ENCODE measurements at regions not wholly inside any gene's neighbourhood (a gene's known extent, or its start where the extent isn't known, plus 50 kb on each side); places are given as distances from the start of the nearest gene placed in this dataset.

DNA sequence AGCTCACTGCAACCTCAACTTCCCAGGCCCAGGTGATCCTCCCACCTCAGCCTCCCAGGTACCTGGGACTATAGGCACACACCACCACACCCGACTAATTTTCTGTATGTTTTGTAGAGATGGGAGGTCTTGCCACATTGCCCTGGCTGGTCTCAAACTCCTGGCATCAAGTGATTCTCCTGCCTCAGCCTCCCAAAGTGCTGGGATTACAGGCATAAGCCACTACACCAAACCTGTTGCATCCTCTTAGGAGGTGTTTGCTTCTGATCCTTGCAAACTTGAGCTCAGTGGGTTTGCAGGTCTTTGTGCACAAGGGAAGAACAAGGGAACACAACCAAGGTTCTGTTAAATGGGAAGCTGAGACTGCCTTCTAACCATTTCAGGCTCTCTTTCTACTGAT lies 184.6 kb downstream of the ARHGAP12 start:
- no peaks in the 10 kb centered on the region for H3K9me3 ChIP-seq (ENCODE audit: control insufficient read depth in 2 of 2, insufficient read depth in 1 of 2, low read length in 1 of 2)
- H3K4me1 ChIP-seq (ENCODE audit: control insufficient read depth in 2 of 2, insufficient read depth in 2 of 2, low read length in 2 of 2) = no peaks in the 10 kb centered on the region
- DNase-seq (ENCODE audit: low read depth in 6 of 9, low spot score in 9 of 9) = no peak
- H3K27me3 ChIP-seq (ENCODE audit: control insufficient read depth in 2 of 2, insufficient read depth in 1 of 2, low read length in 1 of 2) = no peaks in the 10 kb centered on the region
- no peak overlapping the region for H3K4me3 ChIP-seq (ENCODE audit: low read length in 2 of 2)
- H3K27ac ChIP-seq (ENCODE audit: low read depth in 1 of 2, low read length in 1 of 2) = no peak overlapping the region
- 96% methylated on average over 1 of the region's 1 CpG for WGBS
- H3K36me3 ChIP-seq (ENCODE audit: control insufficient read depth in 2 of 2, insufficient read depth in 2 of 2, low read length in 1 of 2) = no peaks in the 10 kb centered on the region

DNA sequence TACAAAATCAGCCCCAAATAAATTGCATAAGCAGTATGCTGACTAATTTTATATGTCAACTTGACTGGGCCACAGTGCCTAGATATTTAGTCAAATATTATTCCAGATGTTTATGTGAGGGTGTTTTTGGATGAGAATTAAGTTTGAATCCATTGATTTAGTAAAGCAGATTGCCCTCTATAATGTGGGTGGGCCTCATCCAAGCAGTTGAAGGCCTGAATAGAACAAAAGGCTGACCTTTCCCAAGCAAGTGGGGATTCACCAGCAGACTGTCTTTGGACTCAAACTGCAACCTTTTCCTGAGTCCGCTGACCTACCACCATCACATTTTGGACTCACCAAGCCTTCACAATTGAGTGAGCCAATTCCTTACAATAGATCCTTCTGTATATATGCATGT lies 186.4 kb downstream of the ARHGAP12 start:
- H3K4me3 ChIP-seq (ENCODE audit: low read length in 2 of 2) = no peak overlapping the region
- 100% methylated on average over 1 of the region's 1 CpG for WGBS
- H3K27me3 ChIP-seq (ENCODE audit: control insufficient read depth in 2 of 2, insufficient read depth in 1 of 2, low read length in 1 of 2) = no peaks in the 10 kb centered on the region
- no peaks in the 10 kb centered on the region for H3K9me3 ChIP-seq (ENCODE audit: control insufficient read depth in 2 of 2, insufficient read depth in 1 of 2, low read length in 1 of 2)
- H3K36me3 ChIP-seq (ENCODE audit: control insufficient read depth in 2 of 2, insufficient read depth in 2 of 2, low read length in 1 of 2) = no peaks in the 10 kb centered on the region
- no peaks in the 10 kb centered on the region for H3K4me1 ChIP-seq (ENCODE audit: control insufficient read depth in 2 of 2, insufficient read depth in 2 of 2, low read length in 2 of 2)
- DNase-seq (ENCODE audit: low read depth in 6 of 9, low spot score in 9 of 9) = no peak
- H3K27ac ChIP-seq (ENCODE audit: low read depth in 1 of 2, low read length in 1 of 2) = no peak overlapping the region

DNA sequence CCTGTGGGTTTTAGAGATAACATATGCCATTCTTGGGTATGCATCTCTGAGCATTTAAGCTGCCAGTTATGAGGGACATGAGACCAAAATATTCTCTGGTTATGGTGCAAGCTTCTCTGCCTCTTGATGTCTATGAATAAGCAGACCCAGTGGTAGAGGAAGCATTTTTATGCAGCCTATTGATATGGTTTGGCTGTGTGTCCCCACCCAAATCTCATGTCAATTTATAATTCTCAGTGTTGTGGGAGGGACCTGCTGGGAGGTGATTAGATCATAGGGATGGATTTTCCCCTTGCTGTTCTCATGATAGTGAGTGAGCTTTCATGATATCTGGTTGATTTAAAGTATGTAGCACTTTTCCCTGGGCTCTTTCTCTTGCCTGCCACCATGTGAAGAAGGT lies 187.2 kb downstream of the ARHGAP12 start:
- H3K4me3 ChIP-seq (ENCODE audit: low read length in 2 of 2) = no peak overlapping the region
- DNase-seq (ENCODE audit: low read depth in 6 of 9, low spot score in 9 of 9) = no peak
- no peaks in the 10 kb centered on the region for H3K4me1 ChIP-seq (ENCODE audit: control insufficient read depth in 2 of 2, insufficient read depth in 2 of 2, low read length in 2 of 2)
- no peaks in the 10 kb centered on the region for H3K27me3 ChIP-seq (ENCODE audit: control insufficient read depth in 2 of 2, insufficient read depth in 1 of 2, low read length in 1 of 2)
- no peaks in the 10 kb centered on the region for H3K9me3 ChIP-seq (ENCODE audit: control insufficient read depth in 2 of 2, insufficient read depth in 1 of 2, low read length in 1 of 2)
- no peak overlapping the region for H3K27ac ChIP-seq (ENCODE audit: low read depth in 1 of 2, low read length in 1 of 2)
- no peaks in the 10 kb centered on the region for H3K36me3 ChIP-seq (ENCODE audit: control insufficient read depth in 2 of 2, insufficient read depth in 2 of 2, low read length in 1 of 2)

DNA sequence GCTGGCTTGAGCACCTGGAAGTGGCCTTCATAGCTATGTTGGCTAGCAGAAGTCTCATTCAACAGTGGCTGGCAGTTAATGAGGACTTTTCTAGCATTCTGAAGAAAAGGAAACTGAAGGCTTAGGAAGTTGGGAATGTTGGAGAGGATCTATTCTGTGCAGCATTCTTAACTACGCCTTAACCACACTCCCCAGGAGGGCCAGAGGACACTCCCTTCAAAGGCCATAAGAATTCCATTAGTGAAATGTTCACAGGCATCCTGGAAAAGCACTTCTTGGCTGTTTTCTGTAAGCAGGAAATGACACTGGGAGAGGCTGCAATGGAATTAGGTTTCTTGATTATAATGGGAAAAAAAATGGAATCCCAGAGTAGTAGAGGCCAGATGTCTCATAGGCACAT lies 188.9 kb downstream of the ARHGAP12 start:
- Histone ChIP-seq H3K9me3 (ENCODE audit: control insufficient read depth in 2 of 2, insufficient read depth in 1 of 2, low read length in 1 of 2) (peaks cover 0 to 5% of the 10 kb centered on the region in 2 donors), H3K27me3 (ENCODE audit: control insufficient read depth in 2 of 2, insufficient read depth in 1 of 2, low read length in 1 of 2) (no peaks in the 10 kb centered on the region), H3K27ac (ENCODE audit: low read depth in 1 of 2, low read length in 1 of 2) (no peak overlapping the region), H3K36me3 (ENCODE audit: control insufficient read depth in 2 of 2, insufficient read depth in 2 of 2, low read length in 1 of 2) (no peaks in the 10 kb centered on the region), H3K4me1 (ENCODE audit: control insufficient read depth in 2 of 2, insufficient read depth in 2 of 2, low read length in 2 of 2) (no peaks in the 10 kb centered on the region), H3K4me3 (ENCODE audit: low read length in 2 of 2) (no peak overlapping the region)
- WGBS = 93% methylated on average over 1 of the region's 1 CpG
- no peak for DNase-seq (ENCODE audit: low read depth in 6 of 9, low spot score in 9 of 9)

DNA sequence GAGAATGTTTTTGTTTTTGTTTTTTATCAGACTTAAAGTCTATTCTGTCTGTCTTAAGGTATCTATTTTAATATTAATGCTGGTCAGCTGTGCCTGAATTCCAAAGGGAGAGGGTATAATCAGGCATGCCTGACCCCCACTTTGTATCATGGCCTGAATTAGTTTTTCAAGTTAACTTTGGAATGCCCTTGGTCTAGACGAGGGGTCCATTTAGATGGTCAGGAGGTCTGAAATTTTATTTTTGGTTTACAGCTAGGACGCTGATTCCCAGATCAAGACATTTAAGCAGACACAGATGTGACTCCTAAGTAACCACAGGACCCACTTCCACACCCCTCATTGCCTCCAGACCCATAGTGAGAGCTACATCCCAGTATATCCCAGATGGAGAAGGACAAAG lies 189.5 kb downstream of the ARHGAP12 start:
- H3K27me3 ChIP-seq (ENCODE audit: control insufficient read depth in 2 of 2, insufficient read depth in 1 of 2, low read length in 1 of 2) = no peaks in the 10 kb centered on the region
- no peaks in the 10 kb centered on the region for H3K4me1 ChIP-seq (ENCODE audit: control insufficient read depth in 2 of 2, insufficient read depth in 2 of 2, low read length in 2 of 2)
- no peak for DNase-seq (ENCODE audit: low read depth in 6 of 9, low spot score in 9 of 9)
- H3K36me3 ChIP-seq (ENCODE audit: control insufficient read depth in 2 of 2, insufficient read depth in 2 of 2, low read length in 1 of 2) = no peaks in the 10 kb centered on the region
- WGBS = 97% methylated on average over 2 of the region's 2 CpGs
- H3K4me3 ChIP-seq (ENCODE audit: low read length in 2 of 2) = no peak overlapping the region
- no peak overlapping the region for H3K27ac ChIP-seq (ENCODE audit: low read depth in 1 of 2, low read length in 1 of 2)
- peaks cover 0 to 5% of the 10 kb centered on the region in 2 donors for H3K9me3 ChIP-seq (ENCODE audit: control insufficient read depth in 2 of 2, insufficient read depth in 1 of 2, low read length in 1 of 2)

DNA sequence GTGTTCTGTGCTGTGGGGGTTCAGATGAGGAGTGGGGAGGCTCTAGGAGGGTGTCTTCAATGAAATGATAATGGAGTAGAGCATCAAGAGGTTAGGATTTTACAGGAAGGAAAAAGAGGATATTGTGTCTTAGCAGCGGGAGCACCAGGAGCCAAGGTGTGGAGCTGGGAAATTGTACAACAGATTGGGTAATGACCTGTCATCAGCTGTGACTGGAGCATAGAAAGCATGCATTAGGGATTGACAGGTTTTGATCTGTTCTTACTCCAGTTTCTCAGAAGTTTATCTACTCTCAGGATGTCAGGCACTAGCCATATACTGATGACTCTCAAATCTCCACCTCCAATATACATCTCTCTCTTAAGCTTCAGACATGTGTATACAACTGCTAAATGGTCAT lies 196.9 kb downstream of the ARHGAP12 start:
- no peaks in the 10 kb centered on the region for H3K27me3 ChIP-seq (ENCODE audit: control insufficient read depth in 2 of 2, insufficient read depth in 1 of 2, low read length in 1 of 2)
- H3K27ac ChIP-seq (ENCODE audit: low read depth in 1 of 2, low read length in 1 of 2) = no peak overlapping the region
- H3K4me1 ChIP-seq (ENCODE audit: control insufficient read depth in 2 of 2, insufficient read depth in 2 of 2, low read length in 2 of 2) = no peaks in the 10 kb centered on the region
- WGBS = 91% methylated on average over 1 of the region's 1 CpG
- no peak overlapping the region for H3K4me3 ChIP-seq (ENCODE audit: low read length in 2 of 2)
- no peaks in the 10 kb centered on the region for H3K36me3 ChIP-seq (ENCODE audit: control insufficient read depth in 2 of 2, insufficient read depth in 2 of 2, low read length in 1 of 2)
- DNase-seq (ENCODE audit: low read depth in 6 of 9, low spot score in 9 of 9) = no peak
- peaks cover 0 to 5% of the 10 kb centered on the region in 2 donors for H3K9me3 ChIP-seq (ENCODE audit: control insufficient read depth in 2 of 2, insufficient read depth in 1 of 2, low read length in 1 of 2)

DNA sequence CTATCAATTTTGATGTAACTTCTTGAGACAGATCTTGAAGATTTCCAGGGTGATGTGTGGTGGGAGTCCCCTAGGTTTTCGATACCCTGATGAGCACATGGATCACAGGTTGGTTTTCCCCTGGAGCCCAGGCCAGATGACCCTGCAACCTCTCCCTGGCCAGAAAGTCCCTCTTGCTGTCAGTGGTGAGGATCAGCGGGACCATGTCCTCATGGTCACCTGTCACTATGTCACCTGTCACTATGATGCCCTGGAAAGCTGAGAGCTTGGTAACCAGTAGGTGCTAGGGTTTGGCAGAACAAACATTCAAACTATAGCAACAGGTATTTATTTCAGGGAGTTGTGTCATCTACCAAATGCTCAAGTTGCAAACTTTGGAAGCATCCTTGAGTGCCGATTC lies 197.9 kb downstream of the ARHGAP12 start:
- H3K27ac ChIP-seq (ENCODE audit: low read depth in 1 of 2, low read length in 1 of 2) = no peak overlapping the region
- WGBS = 94% methylated on average over 3 of the region's 3 CpGs

DNA sequence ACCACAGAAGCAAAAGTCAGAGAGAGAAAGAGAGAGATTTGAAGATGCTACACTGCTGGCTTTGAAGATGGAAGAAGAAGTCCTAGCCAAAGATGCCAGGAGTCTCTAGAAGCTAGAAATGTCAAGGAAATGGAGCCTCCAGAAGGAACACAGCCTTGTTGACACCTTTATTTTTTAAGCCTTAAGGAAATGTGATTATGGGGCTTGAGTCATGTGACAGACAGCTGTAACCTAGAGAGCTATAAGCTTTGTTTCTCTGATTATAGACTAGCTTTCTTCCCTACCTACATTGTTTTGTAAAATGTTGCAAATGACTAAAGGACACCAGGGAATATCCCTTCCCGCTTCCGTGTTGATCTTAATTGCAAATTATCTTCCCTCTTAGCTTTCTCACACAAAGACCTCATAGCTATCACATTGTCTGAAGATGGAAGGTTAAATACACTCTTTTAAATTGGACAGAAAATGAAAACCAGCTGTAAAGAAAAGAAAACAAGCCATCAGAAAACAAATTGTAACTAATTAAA lies 199.9 kb downstream of the ARHGAP12 start:
- no peaks in the 10 kb centered on the region for H3K27me3 ChIP-seq (ENCODE audit: control insufficient read depth in 2 of 2, insufficient read depth in 1 of 2, low read length in 1 of 2)
- 92% methylated on average over 2 of the region's 2 CpGs for WGBS
- no peak overlapping the region for H3K27ac ChIP-seq (ENCODE audit: low read depth in 1 of 2, low read length in 1 of 2)
- H3K4me3 ChIP-seq (ENCODE audit: low read length in 2 of 2) = no peak overlapping the region
- no peak for DNase-seq (ENCODE audit: low read depth in 6 of 9, low spot score in 9 of 9)
- H3K9me3 ChIP-seq (ENCODE audit: control insufficient read depth in 2 of 2, insufficient read depth in 1 of 2, low read length in 1 of 2) = no peaks in the 10 kb centered on the region
- H3K4me1 ChIP-seq (ENCODE audit: control insufficient read depth in 2 of 2, insufficient read depth in 2 of 2, low read length in 2 of 2) = no peaks in the 10 kb centered on the region
- no peaks in the 10 kb centered on the region for H3K36me3 ChIP-seq (ENCODE audit: control insufficient read depth in 2 of 2, insufficient read depth in 2 of 2, low read length in 1 of 2)

More for the DNA sequence above, 197.9 kb downstream of the ARHGAP12 start:
- no peak for DNase-seq (ENCODE audit: low read depth in 6 of 9, low spot score in 9 of 9)
- H3K4me3 ChIP-seq (ENCODE audit: low read length in 2 of 2) = no peak overlapping the region
- no peaks in the 10 kb centered on the region for H3K4me1 ChIP-seq (ENCODE audit: control insufficient read depth in 2 of 2, insufficient read depth in 2 of 2, low read length in 2 of 2)
- H3K27me3 ChIP-seq (ENCODE audit: control insufficient read depth in 2 of 2, insufficient read depth in 1 of 2, low read length in 1 of 2) = no peaks in the 10 kb centered on the region
- no peaks in the 10 kb centered on the region for H3K9me3 ChIP-seq (ENCODE audit: control insufficient read depth in 2 of 2, insufficient read depth in 1 of 2, low read length in 1 of 2)
- H3K36me3 ChIP-seq (ENCODE audit: control insufficient read depth in 2 of 2, insufficient read depth in 2 of 2, low read length in 1 of 2) = no peaks in the 10 kb centered on the region

DNA sequence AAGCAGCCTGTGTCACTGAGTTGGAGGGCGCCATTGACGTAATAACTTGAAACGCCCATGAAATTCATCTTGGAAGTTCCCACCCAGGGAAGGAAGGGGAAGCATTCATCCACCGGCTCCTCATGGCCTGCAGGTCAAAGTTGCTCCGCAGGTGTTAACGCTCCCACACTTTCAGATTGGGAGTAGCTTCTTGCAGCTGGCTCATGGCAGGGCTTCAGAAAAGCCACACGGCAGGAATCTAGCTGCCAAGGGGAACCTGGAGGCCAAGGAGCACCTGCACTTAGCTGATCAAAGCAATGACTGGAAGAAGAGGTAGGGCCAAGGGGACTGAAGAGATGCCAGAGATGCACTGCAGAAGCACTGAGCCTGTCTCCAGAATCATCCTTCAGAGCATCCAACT lies 203.2 kb downstream of the ARHGAP12 start:
- no peaks in the 10 kb centered on the region for H3K36me3 ChIP-seq (ENCODE audit: control insufficient read depth in 2 of 2, insufficient read depth in 2 of 2, low read length in 1 of 2)
- H3K27ac ChIP-seq (ENCODE audit: low read depth in 1 of 2, low read length in 1 of 2) = no peak overlapping the region
- no peaks in the 10 kb centered on the region for H3K4me1 ChIP-seq (ENCODE audit: control insufficient read depth in 2 of 2, insufficient read depth in 2 of 2, low read length in 2 of 2)
- no peaks in the 10 kb centered on the region for H3K27me3 ChIP-seq (ENCODE audit: control insufficient read depth in 2 of 2, insufficient read depth in 1 of 2, low read length in 1 of 2)
- no peak for DNase-seq (ENCODE audit: low read depth in 6 of 9, low spot score in 9 of 9)
- no peaks in the 10 kb centered on the region for H3K9me3 ChIP-seq (ENCODE audit: control insufficient read depth in 2 of 2, insufficient read depth in 1 of 2, low read length in 1 of 2)
- no peak overlapping the region for H3K4me3 ChIP-seq (ENCODE audit: low read length in 2 of 2)
- 97% methylated on average over 7 of the region's 7 CpGs for WGBS

DNA sequence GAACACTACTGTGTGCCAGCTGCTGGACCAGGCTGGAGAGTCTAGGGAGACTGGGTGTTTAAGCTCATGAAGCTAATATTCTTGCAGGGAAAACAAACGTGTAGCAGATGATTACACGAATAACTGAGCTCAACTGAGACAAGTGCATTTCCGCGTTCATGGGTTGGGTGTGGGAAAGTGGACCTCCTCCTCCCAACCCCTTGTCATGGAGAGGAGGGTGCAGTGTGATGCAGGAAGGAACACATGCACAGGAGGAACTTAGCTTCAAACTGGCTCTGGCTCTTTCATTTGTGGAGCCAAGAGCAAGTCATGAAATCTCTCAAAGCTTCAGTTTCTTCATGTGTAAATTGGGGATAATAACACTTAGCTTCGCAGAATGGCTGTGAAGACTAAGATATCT lies 204.3 kb downstream of the ARHGAP12 start:
- 95% methylated on average over 5 of the region's 5 CpGs for WGBS
- no peaks in the 10 kb centered on the region for H3K4me1 ChIP-seq (ENCODE audit: control insufficient read depth in 2 of 2, insufficient read depth in 2 of 2, low read length in 2 of 2)
- H3K4me3 ChIP-seq (ENCODE audit: low read length in 2 of 2) = no peak overlapping the region
- peaks cover 0 to 3% of the 10 kb centered on the region in 2 donors for H3K9me3 ChIP-seq (ENCODE audit: control insufficient read depth in 2 of 2, insufficient read depth in 1 of 2, low read length in 1 of 2)
- H3K27ac ChIP-seq (ENCODE audit: low read depth in 1 of 2, low read length in 1 of 2) = no peak overlapping the region
- H3K27me3 ChIP-seq (ENCODE audit: control insufficient read depth in 2 of 2, insufficient read depth in 1 of 2, low read length in 1 of 2) = no peaks in the 10 kb centered on the region
- no peak for DNase-seq (ENCODE audit: low read depth in 6 of 9, low spot score in 9 of 9)
- H3K36me3 ChIP-seq (ENCODE audit: control insufficient read depth in 2 of 2, insufficient read depth in 2 of 2, low read length in 1 of 2) = no peaks in the 10 kb centered on the region

Data from thymus (tissue), 11 donors.